ENCODE measurements at regions not wholly inside any gene's neighbourhood (a gene's known extent, or its start where the extent isn't known, plus 50 kb on each side); places are given as distances from the start of the nearest gene placed in this dataset.
"Not testable (repeated sequence)": the region's sequence is repeated elsewhere in the genome, so short reads cannot be mapped to it uniquely, and the experiment has no call there.

GRCh38 chr10:4407783-4408182 lies 418.2 kb upstream of the AKR1E2 start:
- no peak for DNase-seq
- no peak for TF ChIP-seq CTCF (IDR thresholded peaks at IDR 0.05; ENCODE audit: insufficient read depth in 1 of 2, low read depth in 1 of 2, low read length in 1 of 2, severe bottlenecking in 1 of 2, unreplicated experiment in 1 of 2)
- peaks cover 12% of the 10 kb centered on the region for H3K27me3 Mint-ChIP-seq (ENCODE audit: insufficient read depth, unreplicated experiment)
- no peaks in the 10 kb centered on the region for H3K36me3 ChIP-seq (ENCODE audit: control insufficient read depth, insufficient read depth, low read length)
- H3K4me1 ChIP-seq, result no peaks in the 10 kb centered on the region
- no peaks in the 10 kb centered on the region for H3K9me3 ChIP-seq
- no peak overlapping the region for H3K27ac Mint-ChIP-seq (ENCODE audit: unreplicated experiment)
- no peaks in the 10 kb centered on the region for H3K9me3 Mint-ChIP-seq (ENCODE audit: unreplicated experiment)
- peaks cover 3% of the 10 kb centered on the region; the same call in 1 of the 2 replicates for H3K27me3 ChIP-seq (replicated peaks; ENCODE audit: control insufficient read depth, insufficient read depth, low read length)
- no peak overlapping the region for H3K4me3 ChIP-seq (ENCODE audit: low read depth, low read length)
- ChIA-PET POLR2A (no interaction called here), CTCF (no interaction called here)
- intact Hi-C loops (cut with micrococcal nuclease; ENCODE audit: unreplicated experiment), result no loop called here
- no peaks in the 10 kb centered on the region for H3K4me1 Mint-ChIP-seq (ENCODE audit: low read depth, unreplicated experiment)
- BruUV-seq (replicated peaks), result no TSS peak
- no peak overlapping the region for H3K4me3 Mint-ChIP-seq (ENCODE audit: unreplicated experiment)
- no peaks in the 10 kb centered on the region for H3K36me3 Mint-ChIP-seq (ENCODE audit: insufficient read depth, unreplicated experiment)

DNA sequence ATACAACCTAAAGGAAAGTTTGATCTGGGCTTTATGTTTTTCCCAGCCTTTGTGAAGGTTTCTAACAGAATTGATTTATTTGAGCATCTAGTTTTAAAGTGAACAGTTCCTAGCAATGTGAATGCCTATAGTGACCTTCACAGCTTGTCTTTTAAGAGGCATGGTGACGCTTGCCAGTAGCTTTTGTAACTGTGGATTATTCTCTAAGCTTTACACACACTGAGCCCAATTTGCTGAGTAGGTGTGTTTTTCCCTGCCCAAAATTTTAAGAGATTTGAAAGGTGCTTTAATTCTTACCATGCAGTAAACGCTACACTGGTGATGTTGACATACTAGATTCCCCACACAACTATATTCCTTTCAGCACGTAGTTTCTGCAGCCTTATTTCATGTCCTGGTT lies 420.2 kb upstream of the AKR1E2 start:
- Mint-ChIP-seq H3K4me3 (ENCODE audit: unreplicated experiment) (no peak overlapping the region), H3K4me1 (ENCODE audit: low read depth, unreplicated experiment) (no peaks in the 10 kb centered on the region), H3K27me3 (ENCODE audit: insufficient read depth, unreplicated experiment) (peaks cover 12% of the 10 kb centered on the region), H3K27ac (ENCODE audit: unreplicated experiment) (no peak overlapping the region), H3K36me3 (ENCODE audit: insufficient read depth, unreplicated experiment) (no peaks in the 10 kb centered on the region), H3K9me3 (ENCODE audit: unreplicated experiment) (no peaks in the 10 kb centered on the region)
- no peak for DNase-seq
- no TSS peak for BruUV-seq (replicated peaks)
- H3K9me3 ChIP-seq, result no peaks in the 10 kb centered on the region
- H3K36me3 ChIP-seq (ENCODE audit: control insufficient read depth, insufficient read depth, low read length), result no peaks in the 10 kb centered on the region
- no peak for TF ChIP-seq CTCF (IDR thresholded peaks at IDR 0.05; ENCODE audit: insufficient read depth in 1 of 2, low read depth in 1 of 2, low read length in 1 of 2, severe bottlenecking in 1 of 2, unreplicated experiment in 1 of 2)
- CTCF ChIA-PET, result no interaction called here
- H3K4me1 ChIP-seq, result no peaks in the 10 kb centered on the region
- H3K27me3 ChIP-seq (replicated peaks; ENCODE audit: control insufficient read depth, insufficient read depth, low read length), result no peaks in the 10 kb centered on the region
- POLR2A ChIA-PET, result no interaction called here
- no peak overlapping the region for H3K4me3 ChIP-seq (ENCODE audit: low read depth, low read length)
- intact Hi-C loops (cut with micrococcal nuclease; ENCODE audit: unreplicated experiment), result no loop called here

GRCh38 chr10:4403638-4404252 lies 422.3 kb upstream of the AKR1E2 start:
- POLR2A ChIA-PET, result no interaction called here
- peaks cover 7% of the 10 kb centered on the region for H3K27me3 Mint-ChIP-seq (ENCODE audit: insufficient read depth, unreplicated experiment)
- DNase-seq, result no peak
- H3K27ac Mint-ChIP-seq (ENCODE audit: unreplicated experiment), result no peak overlapping the region
- CTCF ChIA-PET, result no interaction called here
- H3K4me1 Mint-ChIP-seq (ENCODE audit: low read depth, unreplicated experiment), result no peaks in the 10 kb centered on the region
- no TSS peak for BruUV-seq (replicated peaks)
- no peaks in the 10 kb centered on the region for H3K9me3 Mint-ChIP-seq (ENCODE audit: unreplicated experiment)
- H3K4me1 ChIP-seq, result no peaks in the 10 kb centered on the region
- H3K36me3 ChIP-seq (ENCODE audit: control insufficient read depth, insufficient read depth, low read length), result no peaks in the 10 kb centered on the region
- no peaks in the 10 kb centered on the region for H3K27me3 ChIP-seq (replicated peaks; ENCODE audit: control insufficient read depth, insufficient read depth, low read length)
- H3K9me3 ChIP-seq, result no peaks in the 10 kb centered on the region
- H3K4me3 Mint-ChIP-seq (ENCODE audit: unreplicated experiment), result no peak overlapping the region
- H3K4me3 ChIP-seq (ENCODE audit: low read depth, low read length), result no peak overlapping the region
- intact Hi-C loops (cut with micrococcal nuclease; ENCODE audit: unreplicated experiment), result no loop called here
- TF ChIP-seq CTCF (IDR thresholded peaks at IDR 0.05; ENCODE audit: insufficient read depth in 1 of 2, low read depth in 1 of 2, low read length in 1 of 2, severe bottlenecking in 1 of 2, unreplicated experiment in 1 of 2), result no peak
- H3K36me3 Mint-ChIP-seq (ENCODE audit: insufficient read depth, unreplicated experiment), result no peaks in the 10 kb centered on the region

DNA sequence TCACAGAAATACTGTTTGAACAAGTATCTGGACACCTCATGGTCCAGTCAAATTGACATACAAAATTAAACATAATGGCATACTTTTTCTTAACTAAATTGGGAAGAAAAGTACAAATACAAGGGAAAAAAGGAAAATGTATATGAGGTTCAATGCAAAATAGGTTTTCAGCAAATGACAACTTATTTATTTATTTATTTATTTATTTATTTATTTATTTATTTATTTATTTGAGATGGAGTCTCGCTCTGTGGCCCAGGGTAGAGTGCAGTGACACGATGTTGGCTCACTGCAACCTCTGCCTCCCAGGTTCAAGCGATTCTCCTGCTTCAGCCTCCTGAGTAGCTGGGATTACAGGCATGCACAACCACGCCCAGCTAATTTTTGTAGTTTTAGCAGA lies 424.9 kb upstream of the AKR1E2 start:
- CTCF ChIA-PET; H3K36me3 Mint-ChIP-seq (ENCODE audit: insufficient read depth, unreplicated experiment); H3K4me3 ChIP-seq (ENCODE audit: low read depth, low read length); H3K27me3 ChIP-seq (replicated peaks; ENCODE audit: control insufficient read depth, insufficient read depth, low read length); BruUV-seq (replicated peaks); DNase-seq; H3K9me3 Mint-ChIP-seq (ENCODE audit: unreplicated experiment); H3K9me3 ChIP-seq; intact Hi-C loops (cut with micrococcal nuclease; ENCODE audit: unreplicated experiment); H3K4me1 ChIP-seq; H3K36me3 ChIP-seq (ENCODE audit: control insufficient read depth, insufficient read depth, low read length); H3K4me1 Mint-ChIP-seq (ENCODE audit: low read depth, unreplicated experiment); H3K27ac Mint-ChIP-seq (ENCODE audit: unreplicated experiment); POLR2A ChIA-PET; H3K4me3 Mint-ChIP-seq (ENCODE audit: unreplicated experiment): not testable (repeated sequence)
- peaks cover 12% of the 10 kb centered on the region for H3K27me3 Mint-ChIP-seq (ENCODE audit: insufficient read depth, unreplicated experiment)
